ENCODE measurements at regions not wholly inside any gene's neighbourhood (a gene's known extent, or its start where the extent isn't known, plus 50 kb on each side); places are given as distances from the start of the nearest gene placed in this dataset.

GRCh38 chr1:54490361-54491248, 57.4 kb upstream of the ACOT11 start:
- TF ChIP-seq POLR2AphosphoS5 (IDR thresholded peaks at IDR 0.05; ENCODE audit: low read depth, low read length) (no peak), CTCF (IDR thresholded peaks at IDR 0.05 in 2 of 3, conservative IDR thresholded peaks at IDR 0.05 in 1 of 3; ENCODE audit: borderline replicate concordance in 1 of 3, insufficient read depth in 1 of 3, low read depth in 2 of 3, low read length in 2 of 3) (no peak), MAX (IDR thresholded peaks at IDR 0.05) (no peak)
